Muscle of leg (tissue), 3 donors: ENCODE measurements at regions not wholly inside any gene's neighbourhood (a gene's known extent, or its start where the extent isn't known, plus 50 kb on each side); places are given as distances from the start of the nearest gene placed in this dataset.
"Not testable (repeated sequence)": the region's sequence is repeated elsewhere in the genome, so short reads cannot be mapped to it uniquely, and the experiment has no call there.

Source experiments
- DNase-seq: peaks from one replicate; pipeline ENCODE4 v3.0.0; 2013
- H3K27ac ChIP-seq: one replicate; pipeline ENCODE4 v1.5.1; 2013; ENCODE audit warnings: mild to moderate bottlenecking, low read length, control low read depth
- H3K27me3 ChIP-seq: one replicate; pipeline ENCODE4 v1.6.1; 2013; ENCODE audit warnings: low read length; ENCODE audit not compliant: control insufficient read depth, insufficient read depth
- H3K36me3 ChIP-seq: one replicate; pipeline ENCODE4 v1.6.1; 2013; ENCODE audit warnings: low read length; ENCODE audit not compliant: control insufficient read depth, insufficient read depth
- H3K4me1 ChIP-seq: one replicate; pipeline ENCODE4 v1.6.1; 2013; ENCODE audit warnings: low read length; ENCODE audit not compliant: control insufficient read depth, insufficient read depth
- H3K4me3 ChIP-seq: one replicate; pipeline ENCODE4 v1.5.1; 2013; ENCODE audit warnings: low read length, control low read depth
- H3K9me3 ChIP-seq: replicated peaks from 2 replicates; pipeline ENCODE4 v1.6.1; 2013; ENCODE audit warnings: low read depth, low read length; ENCODE audit not compliant: control insufficient read depth
- WGBS: methylation state at CpG from one replicate; pipeline ENCODE4 v1.1.5; 2013; ENCODE audit warnings: missing lambda C conversion rate; ENCODE audit not compliant: insufficient coverage; 5-methylcytosine and 5-hydroxymethylcytosine counted together

- not testable (repeated sequence) for H3K36me3 ChIP-seq, DNase-seq, H3K4me1 ChIP-seq, H3K4me3 ChIP-seq, H3K9me3 ChIP-seq, H3K27ac ChIP-seq, H3K27me3 ChIP-seq
- WGBS = 96% methylated on average over 14 of the region's 18 CpGs
Measured at GRCh38 chr11:106531648-106532047, 454.2 kb downstream of the AASDHPPT start.

GRCh38 chr11:106533046-106533445, 455.6 kb downstream of the AASDHPPT start:
- H3K27me3 ChIP-seq = no peaks in the 10 kb centered on the region
- H3K4me3 ChIP-seq = no peak overlapping the region
- H3K27ac ChIP-seq = no peak overlapping the region
- DNase-seq = no peak
- WGBS = no CpG with 5 or more reads among the region's 2 CpGs
- no peaks in the 10 kb centered on the region for H3K4me1 ChIP-seq
- no peaks in the 10 kb centered on the region for H3K36me3 ChIP-seq
- peaks cover 2% of the 10 kb centered on the region for H3K9me3 ChIP-seq

- WGBS = 73% methylated on average over 3 of the region's 5 CpGs
- Histone ChIP-seq H3K9me3 (no peaks in the 10 kb centered on the region), H3K27me3 (no peaks in the 10 kb centered on the region), H3K4me3 (no peak overlapping the region), H3K4me1 (no peaks in the 10 kb centered on the region), H3K36me3 (no peaks in the 10 kb centered on the region), H3K27ac (no peak overlapping the region)
- DNase-seq = no peak
Measured at GRCh38 chr11:106540001-106540400, 462.5 kb downstream of the AASDHPPT start.

DNA sequence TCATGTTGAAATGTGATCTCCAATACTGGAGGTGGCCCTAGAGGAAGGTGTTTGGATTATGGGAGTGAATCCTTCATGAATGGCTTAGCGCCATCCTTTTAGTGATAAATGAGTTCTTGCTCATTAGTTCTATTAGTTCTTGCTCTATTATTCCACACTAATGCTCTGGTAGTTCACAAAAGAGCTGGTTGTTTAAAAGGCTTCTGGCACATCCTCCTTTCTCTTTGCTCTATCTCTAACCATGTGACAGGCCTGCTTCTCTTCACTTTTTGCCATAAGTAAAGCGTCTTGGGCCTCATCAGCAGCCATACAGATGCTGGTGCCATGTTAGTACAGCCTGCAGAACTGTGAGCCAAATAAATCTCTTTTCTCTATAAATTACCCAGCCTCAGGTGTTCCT, 469.9 kb downstream of the GUCY1A2 start:
- Histone ChIP-seq H3K36me3 (no peaks in the 10 kb centered on the region), H3K27me3 (no peaks in the 10 kb centered on the region), H3K9me3 (peaks cover 3% of the 10 kb centered on the region), H3K4me1 (no peaks in the 10 kb centered on the region), H3K4me3 (no peak overlapping the region), H3K27ac (no peak overlapping the region)
- no peak for DNase-seq
- WGBS = 71% methylated on average over 1 of the region's 2 CpGs

GRCh38 chr11:106551744-106552673, 466.3 kb downstream of the GUCY1A2 start:
- WGBS = 84% methylated on average over 10 of the region's 13 CpGs
- H3K4me1 ChIP-seq = no peaks in the 10 kb centered on the region

GRCh38 chr11:106552694-106553203, 465.5 kb downstream of the GUCY1A2 start:
- no peaks in the 10 kb centered on the region for H3K4me1 ChIP-seq
- H3K27me3 ChIP-seq = no peaks in the 10 kb centered on the region
- WGBS = 100% methylated on average over 2 of the region's 6 CpGs
- no peaks in the 10 kb centered on the region for H3K36me3 ChIP-seq
- H3K9me3 ChIP-seq = peaks cover 5% of the 10 kb centered on the region
- H3K27ac ChIP-seq = no peak overlapping the region
- DNase-seq = no peak
- H3K4me3 ChIP-seq = no peak overlapping the region

More at GRCh38 chr11:106551744-106552673, 466.3 kb downstream of the GUCY1A2 start:
- peaks cover 5% of the 10 kb centered on the region for H3K9me3 ChIP-seq
- no peak overlapping the region for H3K27ac ChIP-seq
- no peaks in the 10 kb centered on the region for H3K27me3 ChIP-seq
- no peak overlapping the region for H3K4me3 ChIP-seq
- no peak for DNase-seq
- no peaks in the 10 kb centered on the region for H3K36me3 ChIP-seq

- H3K36me3 ChIP-seq = no peaks in the 10 kb centered on the region
- peaks cover 5% of the 10 kb centered on the region for H3K9me3 ChIP-seq
- WGBS = 93% methylated on average over 4 of the region's 6 CpGs
- H3K4me3 ChIP-seq = no peak overlapping the region
- no peaks in the 10 kb centered on the region for H3K27me3 ChIP-seq
- H3K27ac ChIP-seq = no peak overlapping the region
- no peaks in the 10 kb centered on the region for H3K4me1 ChIP-seq
- no peak for DNase-seq
Measured at GRCh38 chr11:106553304-106553703, 465.0 kb downstream of the GUCY1A2 start.

DNA sequence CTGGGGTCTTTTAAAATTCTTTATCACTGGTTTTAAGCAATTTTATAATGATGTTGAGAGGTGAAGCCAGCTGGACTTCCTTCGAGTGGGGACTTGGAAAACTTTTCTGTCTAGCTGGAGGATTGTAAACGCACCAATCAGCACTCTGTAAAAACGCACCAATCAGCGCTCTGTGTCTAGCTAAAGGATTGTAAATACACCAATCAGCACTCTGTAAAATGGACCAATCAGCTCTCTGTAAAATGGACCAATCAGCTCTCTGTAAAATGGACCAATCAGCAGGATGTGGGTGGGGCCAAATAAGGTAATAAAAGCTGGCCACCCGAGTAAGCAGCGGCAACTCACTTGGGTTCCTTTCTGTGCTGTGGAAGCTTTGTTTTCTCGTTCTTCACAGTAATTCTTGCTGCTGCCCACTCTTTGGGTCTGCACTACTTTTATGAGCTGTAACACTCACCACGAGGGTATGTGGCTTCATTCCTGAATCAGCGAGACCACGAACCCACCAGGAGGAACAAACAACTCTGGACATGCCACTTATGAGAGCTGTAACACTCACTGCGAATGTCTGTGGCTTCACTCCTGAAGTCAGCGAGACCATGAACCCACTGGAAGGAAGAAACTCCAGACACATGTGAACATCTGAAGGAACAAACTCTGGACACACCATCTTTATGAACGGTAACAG, 462.6 kb downstream of the GUCY1A2 start:
- not testable (repeated sequence) for H3K27me3 ChIP-seq, H3K4me1 ChIP-seq, H3K4me3 ChIP-seq, H3K27ac ChIP-seq, H3K36me3 ChIP-seq, H3K9me3 ChIP-seq, DNase-seq
- 94% methylated on average over 9 of the region's 13 CpGs for WGBS

GRCh38 chr11:106565326-106565725, 452.9 kb downstream of the GUCY1A2 start:
- WGBS = 88% methylated on average over 1 of the region's 2 CpGs
- no peak for DNase-seq
- Histone ChIP-seq H3K4me1 (no peaks in the 10 kb centered on the region), H3K4me3 (no peak overlapping the region), H3K9me3 (no peaks in the 10 kb centered on the region), H3K36me3 (no peaks in the 10 kb centered on the region), H3K27me3 (no peaks in the 10 kb centered on the region), H3K27ac (no peak overlapping the region)

GRCh38 chr11:106568632-106569031, 449.6 kb downstream of the GUCY1A2 start:
- WGBS = no CpG with 5 or more reads among the region's 3 CpGs
- H3K4me1 ChIP-seq = no peaks in the 10 kb centered on the region
- no peaks in the 10 kb centered on the region for H3K9me3 ChIP-seq
- H3K4me3 ChIP-seq = no peak overlapping the region
- no peaks in the 10 kb centered on the region for H3K27me3 ChIP-seq
- no peak overlapping the region for H3K27ac ChIP-seq
- no peaks in the 10 kb centered on the region for H3K36me3 ChIP-seq
- no peak for DNase-seq
